Large intestine (tissue), 3 donors: ENCODE measurements at regions not wholly inside any gene's neighbourhood (a gene's known extent, or its start where the extent isn't known, plus 50 kb on each side); places are given as distances from the start of the nearest gene placed in this dataset.
"Not testable (repeated sequence)": the region's sequence is repeated elsewhere in the genome, so short reads cannot be mapped to it uniquely, and the experiment has no call there.

Source experiments
- DNase-seq, 2 donors: peaks; one replicate each; pipeline versions ENCODE4 v3.0.0 to v3.0.0-alpha.2; 2013
- H3K27ac ChIP-seq: one replicate; pipeline ENCODE4 v1.5.1; 2013; ENCODE audit warnings: low read length
- H3K27me3 ChIP-seq: 2 replicates; pipeline ENCODE4 v1.6.1; 2013; ENCODE audit warnings: low read length; ENCODE audit not compliant: control insufficient read depth, insufficient read depth
- H3K36me3 ChIP-seq: 2 replicates; pipeline ENCODE4 v1.6.1; 2013; ENCODE audit warnings: low read length; ENCODE audit not compliant: control insufficient read depth, insufficient read depth
- H3K4me1 ChIP-seq: one replicate; pipeline ENCODE4 v1.6.1; 2013; ENCODE audit warnings: low read length; ENCODE audit not compliant: control insufficient read depth, insufficient read depth
- H3K4me3 ChIP-seq: one replicate; pipeline ENCODE4 v1.5.1; 2013; ENCODE audit warnings: low read length
- H3K9me3 ChIP-seq: one replicate; pipeline ENCODE4 v1.6.1; 2013; ENCODE audit warnings: mild to moderate bottlenecking, low read depth, low read length, moderate library complexity; ENCODE audit not compliant: control insufficient read depth
- WGBS: methylation state at CpG from one replicate; pipeline ENCODE4 v1.1.5; 2013; ENCODE audit warnings: low lambda C conversion rate; ENCODE audit not compliant: insufficient coverage; 5-methylcytosine and 5-hydroxymethylcytosine counted together

DNA sequence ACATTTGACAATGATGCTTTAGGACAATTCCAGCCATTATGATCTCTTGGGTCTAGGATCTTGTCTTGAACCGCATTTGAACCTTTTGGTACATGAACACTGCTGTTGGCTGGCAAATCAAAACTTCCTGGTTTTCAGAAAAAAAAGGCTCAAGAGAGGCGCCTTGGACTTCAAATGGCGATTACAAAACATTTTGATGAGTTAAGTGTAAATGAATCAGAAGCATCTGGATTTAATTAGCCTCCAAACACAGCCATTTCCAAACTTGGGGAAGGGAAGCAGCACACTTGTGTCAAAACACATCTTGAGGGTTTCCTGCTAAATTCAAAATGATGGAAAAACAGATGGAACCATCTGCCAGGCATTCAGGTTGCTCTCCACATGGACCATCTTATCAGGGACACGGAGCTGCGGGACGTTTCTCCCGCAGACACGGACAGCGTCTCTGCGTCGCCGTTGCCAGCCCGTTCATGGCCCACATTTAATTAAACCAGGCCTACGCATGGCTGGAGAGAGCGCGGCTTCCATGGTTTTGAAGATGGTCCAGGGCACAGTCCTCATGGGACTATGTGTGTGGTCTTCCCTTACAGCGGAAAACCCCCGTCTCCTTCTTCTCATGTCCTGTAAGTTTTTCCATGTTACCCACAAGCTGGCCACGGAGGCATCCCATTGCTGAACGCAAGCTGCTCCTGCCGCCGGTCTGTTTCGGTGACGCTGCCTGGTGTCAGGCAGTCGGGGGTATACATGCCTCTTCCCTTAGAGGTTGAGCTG, 55.8 kb upstream of the PTCH1 start:
- Histone ChIP-seq H3K27me3 (peaks cover 5% of the 10 kb centered on the region), H3K9me3 (no peaks in the 10 kb centered on the region), H3K27ac (no peak overlapping the region), H3K4me3 (no peak overlapping the region), H3K4me1 (no peaks in the 10 kb centered on the region), H3K36me3 (no peaks in the 10 kb centered on the region)
- no CpG with 5 or more reads among the region's 25 CpGs for WGBS
- DNase-seq: no peak

DNA sequence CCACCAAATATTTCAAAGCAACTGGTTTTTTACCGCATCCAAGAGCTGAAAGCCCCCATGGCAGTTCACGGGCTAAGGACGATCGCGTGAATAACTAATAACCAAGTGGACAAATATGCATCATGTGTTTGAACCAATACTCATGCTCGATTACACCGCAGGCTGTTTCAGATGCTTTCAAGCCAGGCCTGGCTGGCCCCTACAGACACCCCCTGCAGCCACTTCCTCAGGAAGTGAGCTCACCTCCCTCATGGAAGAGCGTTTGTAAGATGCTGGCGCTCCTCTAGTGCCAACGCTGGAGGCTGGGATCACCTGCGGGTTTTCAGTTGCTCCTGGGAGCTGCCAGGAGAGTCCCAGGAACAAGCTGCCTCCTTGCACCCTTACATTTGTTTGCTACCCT, 53.9 kb upstream of the PTCH1 start:
- H3K27me3 ChIP-seq: peaks cover 5% of the 10 kb centered on the region
- no CpG with 5 or more reads among the region's 11 CpGs for WGBS
- H3K4me1 ChIP-seq: no peaks in the 10 kb centered on the region
- no peak overlapping the region for H3K27ac ChIP-seq
- no peak for DNase-seq
- no peak overlapping the region for H3K4me3 ChIP-seq
- no peaks in the 10 kb centered on the region for H3K9me3 ChIP-seq
- H3K36me3 ChIP-seq: no peaks in the 10 kb centered on the region

DNA sequence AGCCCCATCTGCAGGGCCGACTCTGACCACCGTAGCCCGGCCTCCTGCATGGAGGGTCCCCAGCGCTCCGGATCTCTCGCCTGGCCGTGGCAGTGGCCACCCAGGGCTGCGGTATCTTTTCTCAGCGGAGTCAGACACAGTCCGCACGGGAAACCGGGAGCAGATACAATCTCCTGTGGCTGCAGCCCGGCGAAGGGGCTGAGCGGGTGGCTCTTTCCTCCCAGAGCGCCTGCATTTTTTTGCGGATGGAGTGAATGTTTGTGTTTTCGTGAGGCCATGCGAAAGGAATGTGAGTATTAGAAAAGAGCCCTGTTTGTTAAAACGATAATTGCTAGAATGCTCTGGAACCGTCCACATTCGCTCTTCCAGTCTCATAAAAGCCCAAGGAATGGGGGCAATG, 53.4 kb upstream of the PTCH1 start:
- Histone ChIP-seq H3K27ac (no peak overlapping the region), H3K36me3 (no peaks in the 10 kb centered on the region), H3K9me3 (no peaks in the 10 kb centered on the region), H3K4me3 (no peak overlapping the region), H3K4me1 (no peaks in the 10 kb centered on the region), H3K27me3 (peaks cover 5% of the 10 kb centered on the region)
- peak in 1 of 2 donors; percentile 18 for DNase-seq
- no CpG with 5 or more reads among the region's 22 CpGs for WGBS

DNA sequence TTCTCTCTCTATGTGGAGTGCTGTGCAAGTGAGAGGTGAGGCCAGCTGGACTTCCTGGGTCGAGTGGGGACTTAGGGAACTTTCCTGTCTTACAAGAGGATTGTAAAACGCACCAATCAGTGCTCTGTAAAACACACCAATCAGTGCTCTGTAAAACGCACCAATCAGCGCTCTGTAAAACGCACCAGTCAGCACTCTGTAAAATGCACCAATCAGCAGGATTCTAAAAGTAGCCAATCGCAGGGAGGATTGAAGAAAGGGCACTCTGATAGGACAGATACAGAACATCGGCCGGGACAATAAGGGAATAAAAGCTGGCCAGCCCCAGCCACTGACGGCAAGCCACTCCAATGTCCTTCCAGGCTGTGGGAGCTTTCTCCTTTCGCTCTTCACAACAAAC, 52.0 kb upstream of the PTCH1 start:
- DNase-seq, H3K4me3 ChIP-seq, H3K9me3 ChIP-seq, H3K27me3 ChIP-seq, H3K4me1 ChIP-seq, H3K36me3 ChIP-seq, H3K27ac ChIP-seq: not testable (repeated sequence)
- no CpG with 5 or more reads among the region's 10 CpGs for WGBS
